ENCODE measurements at regions not wholly inside any gene's neighbourhood (a gene's known extent, or its start where the extent isn't known, plus 50 kb on each side); places are given as distances from the start of the nearest gene placed in this dataset.

DNA sequence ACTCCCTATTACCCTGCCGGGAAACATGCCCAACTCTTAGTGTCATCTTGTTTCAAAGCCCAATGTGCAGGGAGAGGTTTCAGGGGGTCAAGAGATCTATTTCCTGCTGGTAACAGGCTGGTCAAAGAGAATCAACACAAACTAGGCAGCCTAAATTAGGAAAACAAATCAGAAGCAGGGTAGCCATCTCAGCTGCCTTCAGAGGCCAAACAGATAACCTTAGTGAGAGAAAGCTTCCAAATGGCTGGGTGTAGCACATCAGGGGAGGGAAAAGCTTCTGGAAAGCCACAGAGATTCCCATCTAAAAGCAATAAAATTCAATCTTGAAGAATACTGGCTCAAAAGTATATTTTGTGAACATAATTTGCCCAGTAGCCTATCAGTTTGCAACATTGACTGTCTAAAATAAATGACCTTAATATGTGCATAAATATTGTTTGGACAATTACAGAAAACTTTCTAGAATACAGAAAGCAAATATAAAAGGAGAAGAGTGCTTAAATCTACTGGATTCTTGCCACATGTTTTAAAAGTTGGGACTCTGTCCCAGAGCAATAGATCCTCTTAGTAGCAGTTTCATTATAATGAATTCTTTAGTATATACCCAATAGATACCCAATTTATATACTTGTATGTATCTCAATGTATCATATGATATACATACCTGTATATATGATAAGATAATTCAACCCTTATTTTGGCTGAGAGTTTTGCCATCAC lies 371.9 kb upstream of the RARB start:
- Histone ChIP-seq H3K4me1 (ENCODE audit: insufficient read depth) (no peaks in the 10 kb centered on the region), H3K27ac (ENCODE audit: low read depth) (no peak overlapping the region), H3K4me3 (ENCODE audit: low read depth, low read length) (no peak overlapping the region), H3K36me3 (ENCODE audit: insufficient read depth) (no peaks in the 10 kb centered on the region)
- 66% methylated on average over 1 of the region's 1 CpG for WGBS
- DNase-seq (ENCODE audit: extremely low spot score), result no peak

DNA sequence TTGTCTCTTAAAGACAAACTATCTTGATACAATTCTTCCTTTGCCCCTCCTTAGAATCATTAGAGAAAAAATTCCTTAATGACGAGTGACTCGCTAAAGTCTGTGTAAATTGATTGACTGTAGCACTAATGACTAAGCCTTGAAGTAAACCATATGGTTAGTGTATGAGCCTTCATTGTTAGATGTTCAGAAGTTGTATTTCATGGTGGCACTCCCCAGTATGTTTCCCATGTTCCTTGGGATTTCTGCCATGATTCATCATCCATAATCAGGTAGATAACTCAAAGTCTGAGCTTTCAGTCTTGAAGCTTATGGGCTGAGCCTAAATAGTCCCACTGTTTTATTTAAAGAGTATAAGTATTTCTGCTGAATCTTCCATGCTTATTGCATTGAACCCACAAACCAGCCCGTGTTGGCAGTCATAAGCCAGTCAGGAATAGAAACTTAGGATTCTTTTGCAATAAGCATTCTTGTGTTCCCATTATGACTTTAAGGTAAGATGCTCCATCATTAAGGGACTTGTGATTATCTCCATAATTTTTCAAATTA lies 371.2 kb upstream of the RARB start:
- Histone ChIP-seq H3K36me3 (ENCODE audit: insufficient read depth) (no peaks in the 10 kb centered on the region), H3K27ac (ENCODE audit: low read depth) (no peak overlapping the region), H3K4me1 (ENCODE audit: insufficient read depth) (no peaks in the 10 kb centered on the region), H3K4me3 (ENCODE audit: low read depth, low read length) (no peak overlapping the region)
- WGBS, result 77% methylated on average over 3 of the region's 3 CpGs
- DNase-seq (ENCODE audit: extremely low spot score), result no peak

DNA sequence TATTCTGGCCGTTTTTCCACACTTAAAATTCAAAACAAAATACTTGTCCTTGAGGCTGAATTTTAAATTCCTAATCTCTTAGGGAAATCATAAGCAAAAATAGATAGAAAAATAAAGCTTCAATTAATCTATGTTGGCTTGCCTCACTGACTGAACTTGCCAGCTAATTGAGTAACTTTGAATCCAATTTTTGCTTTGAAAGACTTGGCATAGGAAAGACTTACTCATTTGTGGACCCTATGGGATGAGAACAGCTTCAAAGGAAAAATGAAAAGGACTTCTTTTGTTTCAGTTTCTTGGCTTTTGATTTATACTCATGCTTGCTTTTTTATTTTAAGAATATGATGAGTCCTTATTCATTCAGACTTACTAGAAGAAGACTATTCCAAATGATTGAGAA lies 370.7 kb upstream of the RARB start:
- Histone ChIP-seq H3K4me1 (ENCODE audit: insufficient read depth) (no peaks in the 10 kb centered on the region), H3K27ac (ENCODE audit: low read depth) (no peak overlapping the region), H3K36me3 (ENCODE audit: insufficient read depth) (no peaks in the 10 kb centered on the region), H3K4me3 (ENCODE audit: low read depth, low read length) (no peak overlapping the region)
- WGBS, result 42% methylated on average over 1 of the region's 1 CpG
- no peak for DNase-seq (ENCODE audit: extremely low spot score)

DNA sequence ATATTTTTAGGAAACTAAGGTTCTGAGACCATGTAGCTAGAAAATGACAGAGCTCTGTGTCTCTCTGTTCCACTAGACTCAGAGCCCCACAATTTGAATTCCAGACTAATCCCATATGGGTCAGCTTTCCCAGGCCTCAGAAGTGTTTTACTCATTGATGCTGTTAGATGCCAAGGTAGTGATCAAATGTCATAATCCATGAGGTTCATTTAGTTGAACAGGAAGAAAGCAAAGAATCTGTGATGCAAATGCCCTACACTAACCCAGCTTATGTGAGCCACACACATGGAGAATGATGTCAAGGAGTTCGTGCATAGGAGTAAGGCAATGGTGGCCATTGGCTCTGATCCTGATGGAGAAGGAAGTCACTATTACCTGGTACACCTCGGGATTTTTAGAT lies 363.4 kb upstream of the RARB start:
- Histone ChIP-seq H3K4me1 (ENCODE audit: insufficient read depth) (no peaks in the 10 kb centered on the region), H3K4me3 (ENCODE audit: low read depth, low read length) (no peak overlapping the region), H3K27ac (ENCODE audit: low read depth) (no peak overlapping the region), H3K36me3 (ENCODE audit: insufficient read depth) (no peaks in the 10 kb centered on the region)
- 93% methylated on average over 2 of the region's 2 CpGs for whole genome bisulfite sequencing
- DNase-seq (ENCODE audit: extremely low spot score), result no peak

DNA sequence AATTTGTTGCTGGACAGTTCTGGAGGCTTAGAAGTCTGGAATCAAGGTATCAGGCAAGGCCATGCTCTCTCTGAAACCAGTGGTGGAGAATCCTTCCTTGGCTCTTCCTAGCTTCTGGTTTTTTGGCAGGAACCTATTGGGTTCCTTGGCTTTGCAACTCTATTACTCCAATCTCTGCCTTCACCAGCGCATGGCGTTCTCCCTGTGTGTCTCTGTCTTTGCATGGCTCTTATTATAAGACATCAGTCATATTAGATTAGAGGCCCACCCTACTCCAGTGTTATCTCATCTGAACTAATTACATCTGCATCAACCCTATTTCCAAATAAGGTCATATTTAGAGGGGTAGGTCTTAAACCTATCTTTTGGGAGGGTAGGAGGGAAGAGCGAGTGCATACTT lies 358.1 kb upstream of the RARB start:
- no peak overlapping the region for H3K27ac ChIP-seq (ENCODE audit: low read depth)
- WGBS, result 98% methylated on average over 3 of the region's 3 CpGs
- H3K4me1 ChIP-seq (ENCODE audit: insufficient read depth), result no peaks in the 10 kb centered on the region
- no peak for DNase-seq (ENCODE audit: extremely low spot score)
- H3K4me3 ChIP-seq (ENCODE audit: low read depth, low read length), result no peak overlapping the region
- no peaks in the 10 kb centered on the region for H3K36me3 ChIP-seq (ENCODE audit: insufficient read depth)

DNA sequence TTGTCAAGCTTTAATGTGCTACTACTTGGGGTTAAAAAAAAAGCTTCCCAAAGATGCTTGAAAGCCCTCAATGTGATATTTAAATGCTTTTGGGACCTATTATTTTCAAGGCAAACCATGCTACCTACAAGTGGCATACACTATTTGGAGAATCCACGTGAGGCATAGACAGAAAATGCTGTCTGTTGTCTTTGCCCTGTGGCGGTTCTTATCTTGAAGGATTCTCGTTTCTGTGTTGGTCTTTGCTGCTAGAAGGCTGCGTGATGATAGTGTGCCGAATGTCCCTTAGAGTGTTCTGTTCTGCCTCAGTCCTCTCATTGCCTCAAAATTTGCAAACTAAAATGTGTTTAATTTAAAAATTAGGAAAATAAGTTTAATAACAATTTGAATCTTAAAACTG lies 356.2 kb upstream of the RARB start:
- WGBS, result 95% methylated on average over 5 of the region's 5 CpGs
- Histone ChIP-seq H3K36me3 (ENCODE audit: insufficient read depth) (no peaks in the 10 kb centered on the region), H3K4me1 (ENCODE audit: insufficient read depth) (no peaks in the 10 kb centered on the region), H3K4me3 (ENCODE audit: low read depth, low read length) (no peak overlapping the region), H3K27ac (ENCODE audit: low read depth) (no peak overlapping the region)
- DNase-seq (ENCODE audit: extremely low spot score), result no peak

DNA sequence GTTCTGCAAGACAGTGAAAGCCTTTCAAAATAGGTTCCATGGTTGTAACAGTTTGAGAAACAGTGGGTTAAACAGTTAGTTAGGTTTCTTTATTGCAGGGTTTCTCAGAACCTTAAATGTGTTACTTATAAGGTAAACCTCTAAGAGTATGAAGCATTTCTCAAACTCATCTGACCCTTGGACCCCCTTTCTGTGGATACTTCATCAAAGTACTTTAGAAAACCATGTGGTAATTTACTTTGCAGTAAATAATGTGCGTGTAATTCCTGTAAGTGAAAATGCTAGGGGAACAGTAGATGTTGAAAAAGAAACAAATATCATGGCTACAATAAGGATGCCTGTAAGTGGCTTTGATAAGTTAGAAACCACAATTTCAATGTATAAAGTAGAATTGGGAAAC lies 354.6 kb upstream of the RARB start:
- DNase-seq (ENCODE audit: extremely low spot score), result no peak
- 95% methylated on average over 1 of the region's 1 CpG for WGBS
- Histone ChIP-seq H3K4me3 (ENCODE audit: low read depth, low read length) (no peak overlapping the region), H3K4me1 (ENCODE audit: insufficient read depth) (no peaks in the 10 kb centered on the region), H3K27ac (ENCODE audit: low read depth) (no peak overlapping the region), H3K36me3 (ENCODE audit: insufficient read depth) (no peaks in the 10 kb centered on the region)

DNA sequence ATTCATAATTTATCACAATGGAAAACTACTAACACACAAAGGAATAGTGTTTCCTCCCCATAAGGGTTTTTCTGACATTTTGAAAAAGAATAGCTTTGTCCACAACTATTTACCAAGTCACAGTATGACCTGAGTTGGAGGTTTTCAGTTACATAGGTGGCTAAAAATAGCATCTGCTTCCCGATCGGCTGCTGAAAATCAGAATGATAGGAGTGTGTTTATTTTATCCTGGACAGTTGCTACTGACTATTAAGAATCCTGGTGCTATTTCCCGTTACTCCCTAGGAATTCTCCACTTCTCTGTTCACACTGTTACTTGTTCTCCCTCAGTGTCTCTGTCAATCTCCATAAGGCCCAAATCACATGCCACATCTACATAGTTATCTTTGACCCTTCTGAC lies 353.9 kb upstream of the RARB start:
- Histone ChIP-seq H3K4me3 (ENCODE audit: low read depth, low read length) (no peak overlapping the region), H3K4me1 (ENCODE audit: insufficient read depth) (no peaks in the 10 kb centered on the region), H3K36me3 (ENCODE audit: insufficient read depth) (no peaks in the 10 kb centered on the region), H3K27ac (ENCODE audit: low read depth) (no peak overlapping the region)
- WGBS, result 29% methylated on average over 3 of the region's 3 CpGs
- no peak for DNase-seq (ENCODE audit: extremely low spot score)

DNA sequence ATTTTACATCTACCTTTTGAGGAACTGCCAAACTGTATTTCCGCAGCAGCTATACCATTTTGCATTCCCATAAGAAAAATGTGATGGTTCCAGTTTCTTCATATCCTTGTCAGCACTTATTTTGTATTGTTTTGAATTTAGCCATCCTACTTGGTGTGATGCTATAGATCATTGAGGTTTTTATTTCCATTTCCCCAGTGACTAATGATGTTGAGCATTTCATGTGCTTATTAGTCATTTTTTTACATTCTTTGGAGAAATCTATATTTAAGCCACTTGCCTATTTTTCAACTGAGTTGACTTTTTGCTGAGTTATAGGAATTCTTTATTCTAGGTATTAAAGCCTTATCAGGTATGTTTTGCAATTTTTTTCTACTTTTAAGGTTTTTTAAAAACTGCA lies 347.6 kb upstream of the RARB start:
- Histone ChIP-seq H3K4me1 (ENCODE audit: insufficient read depth) (no peaks in the 10 kb centered on the region), H3K36me3 (ENCODE audit: insufficient read depth) (no peaks in the 10 kb centered on the region), H3K4me3 (ENCODE audit: low read depth, low read length) (no peak overlapping the region), H3K27ac (ENCODE audit: low read depth) (no peak overlapping the region)
- DNase-seq (ENCODE audit: extremely low spot score), result no peak
- WGBS, result 96% methylated on average over 1 of the region's 1 CpG

DNA sequence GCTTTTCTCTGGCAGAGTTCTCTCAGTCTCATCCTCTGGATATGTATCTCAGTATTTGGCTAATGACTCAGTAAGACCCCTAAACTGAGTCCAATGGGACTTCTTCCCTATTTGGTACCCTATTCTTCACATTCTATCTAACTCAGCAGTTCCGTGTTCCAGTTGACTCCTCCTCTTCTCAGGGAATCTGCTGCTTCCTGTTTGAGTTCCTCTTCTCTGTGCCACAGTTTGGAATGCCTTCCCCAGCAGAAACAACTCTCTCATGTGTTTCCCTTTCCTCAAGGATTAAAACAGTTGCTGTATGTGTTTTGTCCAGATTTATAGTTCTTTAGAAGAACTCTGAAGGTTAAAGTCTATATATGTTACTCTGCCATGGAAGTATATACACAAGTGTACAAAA lies 344.0 kb upstream of the RARB start:
- 58% methylated on average over 1 of the region's 1 CpG for WGBS
- DNase-seq (ENCODE audit: extremely low spot score), result no peak
- no peaks in the 10 kb centered on the region for H3K36me3 ChIP-seq (ENCODE audit: insufficient read depth)

DNA sequence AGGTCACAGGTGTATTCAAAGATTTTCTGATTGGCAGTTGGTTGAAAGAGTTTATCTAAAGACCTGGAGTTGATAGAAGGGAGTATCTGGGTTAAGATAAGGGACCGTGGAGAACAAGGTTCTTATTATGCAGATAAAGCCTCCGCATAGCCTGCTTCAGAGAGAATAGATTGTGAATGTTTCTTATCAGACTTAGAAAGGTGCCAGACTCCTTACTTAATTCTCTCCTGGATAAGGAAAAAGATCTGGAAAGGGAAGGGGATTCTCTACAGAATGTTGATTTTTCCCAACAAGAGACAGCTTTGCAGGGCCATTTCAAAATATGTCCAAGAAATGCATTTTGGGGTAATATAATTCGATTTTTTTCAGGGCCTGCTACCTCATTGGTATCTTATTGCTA lies 341.3 kb upstream of the RARB start:
- no peaks in the 10 kb centered on the region for H3K4me1 ChIP-seq (ENCODE audit: insufficient read depth)
- no peak overlapping the region for H3K27ac ChIP-seq (ENCODE audit: low read depth)
- 72% methylated on average over 3 of the region's 3 CpGs for WGBS
- H3K4me3 ChIP-seq (ENCODE audit: low read depth, low read length), result no peak overlapping the region
- DNase-seq (ENCODE audit: extremely low spot score), result no peak
- no peaks in the 10 kb centered on the region for H3K36me3 ChIP-seq (ENCODE audit: insufficient read depth)

More for the DNA sequence above, 344.0 kb upstream of the RARB start:
- Histone ChIP-seq H3K27ac (ENCODE audit: low read depth) (no peak overlapping the region), H3K4me1 (ENCODE audit: insufficient read depth) (no peaks in the 10 kb centered on the region), H3K4me3 (ENCODE audit: low read depth, low read length) (no peak overlapping the region)

DNA sequence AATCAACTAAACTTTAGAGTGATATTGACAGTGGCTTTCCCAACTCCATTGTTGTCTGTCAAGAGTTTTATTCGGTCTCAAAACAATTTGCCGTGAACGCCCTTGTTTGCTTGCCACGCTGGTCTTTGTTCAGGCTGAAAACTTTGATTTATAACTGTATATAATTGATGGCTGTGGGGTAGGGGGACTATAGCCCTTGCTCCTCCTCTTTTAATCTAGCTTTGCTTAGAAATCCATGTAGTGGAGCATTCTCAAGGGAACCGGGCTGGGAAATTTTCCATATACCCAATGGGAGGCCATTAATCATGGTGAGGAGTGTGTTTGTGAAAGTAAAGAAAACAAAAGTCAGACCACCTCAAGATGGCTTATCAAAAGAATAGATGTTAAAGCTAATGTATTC lies 339.8 kb upstream of the RARB start:
- H3K27ac ChIP-seq (ENCODE audit: low read depth), result no peak overlapping the region
- 89% methylated on average over 5 of the region's 5 CpGs for WGBS
- DNase-seq (ENCODE audit: extremely low spot score), result no peak
- no peak overlapping the region for H3K4me3 ChIP-seq (ENCODE audit: low read depth, low read length)
- no peaks in the 10 kb centered on the region for H3K36me3 ChIP-seq (ENCODE audit: insufficient read depth)
- H3K4me1 ChIP-seq (ENCODE audit: insufficient read depth), result no peaks in the 10 kb centered on the region

DNA sequence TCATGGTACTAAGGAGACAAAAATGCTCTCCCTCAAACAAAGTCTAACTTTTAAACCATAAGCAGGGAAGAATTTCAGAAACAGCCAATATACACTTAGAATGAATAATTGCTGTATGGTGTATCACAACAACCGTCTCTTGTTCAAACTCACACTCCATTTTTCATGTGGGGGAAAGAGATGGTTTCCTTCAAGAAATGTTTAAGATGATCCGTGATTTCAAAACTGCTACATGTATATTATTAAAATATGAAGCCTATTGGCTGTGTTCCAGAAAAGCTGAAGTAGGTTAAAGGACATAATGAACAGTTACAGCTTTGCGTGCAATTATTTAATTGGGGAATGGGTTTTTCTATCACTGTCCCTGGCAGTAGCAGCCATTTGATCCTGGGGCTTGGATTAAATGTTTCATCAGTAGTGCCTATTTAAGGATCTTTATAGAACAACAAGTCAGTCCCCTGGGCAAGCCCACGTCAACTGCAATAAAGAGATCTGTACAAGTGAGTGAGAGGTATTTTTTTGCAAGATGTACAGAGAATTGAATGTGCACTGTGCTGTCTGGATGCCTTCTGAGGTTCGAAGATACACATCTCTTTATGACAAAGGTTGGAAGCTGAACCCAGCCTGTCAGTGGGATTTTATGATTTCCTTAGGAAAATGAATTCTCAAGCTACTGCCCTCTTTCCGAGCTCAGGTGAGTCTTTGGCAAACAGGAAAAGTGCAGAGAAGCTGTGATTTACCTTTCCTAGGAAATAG lies 337.2 kb upstream of the RARB start:
- Histone ChIP-seq H3K4me1 (ENCODE audit: insufficient read depth) (no peaks in the 10 kb centered on the region), H3K27ac (ENCODE audit: low read depth) (no peak overlapping the region), H3K36me3 (ENCODE audit: insufficient read depth) (no peaks in the 10 kb centered on the region), H3K4me3 (ENCODE audit: low read depth, low read length) (no peak overlapping the region)
- 57% methylated on average over 6 of the region's 6 CpGs for WGBS
- no peak for DNase-seq (ENCODE audit: extremely low spot score)

DNA sequence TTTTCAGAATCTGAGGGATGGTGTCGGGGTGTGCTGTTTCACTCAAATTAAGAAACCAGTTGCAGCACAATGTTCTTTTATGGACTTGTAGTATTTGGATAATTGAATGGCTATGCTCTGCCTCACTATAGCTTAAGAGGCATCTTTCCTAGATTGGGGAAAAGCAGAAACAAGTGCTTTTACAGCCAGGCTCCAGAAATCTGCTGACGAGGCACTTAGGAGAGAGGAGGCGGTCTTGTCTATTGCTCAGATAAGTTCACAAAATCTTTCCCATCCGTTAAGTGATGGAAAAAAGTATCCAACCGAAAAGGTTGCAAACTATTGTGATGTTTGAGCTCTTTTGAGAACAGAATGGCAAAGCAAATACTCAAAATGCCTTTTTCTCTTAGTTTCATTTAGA lies 336.1 kb upstream of the RARB start:
- Histone ChIP-seq H3K36me3 (ENCODE audit: insufficient read depth) (no peaks in the 10 kb centered on the region), H3K4me1 (ENCODE audit: insufficient read depth) (no peaks in the 10 kb centered on the region), H3K27ac (ENCODE audit: low read depth) (no peak overlapping the region), H3K4me3 (ENCODE audit: low read depth, low read length) (no peak overlapping the region)
- no peak for DNase-seq (ENCODE audit: extremely low spot score)
- 67% methylated on average over 5 of the region's 5 CpGs for WGBS
